ENCODE measurements at regions not wholly inside any gene's neighbourhood (a gene's known extent, or its start where the extent isn't known, plus 50 kb on each side); places are given as distances from the start of the nearest gene placed in this dataset.

DNA sequence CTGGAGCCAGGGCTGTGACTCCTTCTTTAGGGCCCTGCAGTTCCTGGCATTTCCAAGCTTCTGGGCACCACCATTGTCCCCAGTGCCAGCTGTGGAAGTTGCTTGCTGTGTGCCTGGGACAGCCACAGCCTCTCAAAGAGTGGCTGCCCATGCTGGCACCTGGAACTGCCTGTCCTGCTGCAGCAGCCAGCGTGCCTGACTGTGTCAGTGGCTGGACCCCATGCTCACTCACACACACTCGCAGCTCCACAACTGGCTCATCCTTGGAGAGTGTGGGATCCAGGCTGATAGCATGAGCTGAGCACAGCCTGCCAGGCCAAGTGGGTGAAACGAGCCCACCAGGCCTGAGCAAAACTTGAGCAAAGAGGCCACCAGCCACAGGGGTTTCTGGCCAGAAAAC, 1107.6 kb downstream of the C4orf33 start:
- TF ChIP-seq, protein P1, sequence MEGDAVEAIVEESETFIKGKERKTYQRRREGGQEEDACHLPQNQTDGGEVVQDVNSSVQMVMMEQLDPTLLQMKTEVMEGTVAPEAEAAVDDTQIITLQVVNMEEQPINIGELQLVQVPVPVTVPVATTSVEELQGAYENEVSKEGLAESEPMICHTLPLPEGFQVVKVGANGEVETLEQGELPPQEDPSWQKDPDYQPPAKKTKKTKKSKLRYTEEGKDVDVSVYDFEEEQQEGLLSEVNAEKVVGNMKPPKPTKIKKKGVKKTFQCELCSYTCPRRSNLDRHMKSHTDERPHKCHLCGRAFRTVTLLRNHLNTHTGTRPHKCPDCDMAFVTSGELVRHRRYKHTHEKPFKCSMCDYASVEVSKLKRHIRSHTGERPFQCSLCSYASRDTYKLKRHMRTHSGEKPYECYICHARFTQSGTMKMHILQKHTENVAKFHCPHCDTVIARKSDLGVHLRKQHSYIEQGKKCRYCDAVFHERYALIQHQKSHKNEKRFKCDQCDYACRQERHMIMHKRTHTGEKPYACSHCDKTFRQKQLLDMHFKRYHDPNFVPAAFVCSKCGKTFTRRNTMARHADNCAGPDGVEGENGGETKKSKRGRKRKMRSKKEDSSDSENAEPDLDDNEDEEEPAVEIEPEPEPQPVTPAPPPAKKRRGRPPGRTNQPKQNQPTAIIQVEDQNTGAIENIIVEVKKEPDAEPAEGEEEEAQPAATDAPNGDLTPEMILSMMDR (IDR thresholded peaks at IDR 0.05): no peak
- TF ChIP-seq CEBPB (IDR thresholded peaks at IDR 0.05): no peak
- TF ChIP-seq CHD2 (IDR thresholded peaks at IDR 0.05; ENCODE audit: low read length, partially characterized antibody): no peak
- TF ChIP-seq EP300 (IDR thresholded peaks at IDR 0.05): no peak
- no peak for TF ChIP-seq POLR2A (IDR thresholded peaks at IDR 0.05; ENCODE audit: low read length)
- no peak for TF ChIP-seq RCOR1 (IDR thresholded peaks at IDR 0.05; ENCODE audit: low read depth, low read length)
- no peak for TF ChIP-seq MYC (IDR thresholded peaks at IDR 0.05; ENCODE audit: borderline replicate concordance, low read length)
- no peak for TF ChIP-seq RFX5 (IDR thresholded peaks at IDR 0.05)

Measured in A549 (cell line).